ENCODE measurements at regions not wholly inside any gene's neighbourhood (a gene's known extent, or its start where the extent isn't known, plus 50 kb on each side); places are given as distances from the start of the nearest gene placed in this dataset.

GRCh38 chr13:33518452-33518851, 232.9 kb upstream of the STARD13 start:
- DNase-seq (ENCODE audit: low read depth): no peak

GRCh38 chr13:33519561-33520467, 234.3 kb upstream of the STARD13 start:
- no peak for DNase-seq (ENCODE audit: low read depth)

GRCh38 chr13:33520468-33520839, 234.9 kb upstream of the STARD13 start:
- DNase-seq (ENCODE audit: low read depth): no peak

GRCh38 chr13:33524086-33524485, 238.5 kb upstream of the STARD13 start:
- DNase-seq (ENCODE audit: low read depth): no peak

GRCh38 chr13:33525763-33526162, 240.2 kb upstream of the STARD13 start:
- DNase-seq (ENCODE audit: low read depth): no peak

GRCh38 chr13:33526718-33527117, 241.2 kb upstream of the STARD13 start:
- no peak for DNase-seq (ENCODE audit: low read depth)

GRCh38 chr13:33528896-33529295, 243.3 kb upstream of the STARD13 start:
- no peak for DNase-seq (ENCODE audit: low read depth)

- no peak for DNase-seq (ENCODE audit: low read depth)
These were observed 245.9 kb upstream of the STARD13 start for GRCh38 chr13:33531484-33531883.

- DNase-seq (ENCODE audit: low read depth): no peak
These were observed 249.5 kb upstream of the STARD13 start for GRCh38 chr13:33535061-33535460.

GRCh38 chr13:33536601-33537000, 251.0 kb upstream of the STARD13 start:
- DNase-seq (ENCODE audit: low read depth): no peak

GRCh38 chr13:33537026-33537425, 251.5 kb upstream of the STARD13 start:
- no peak for DNase-seq (ENCODE audit: low read depth)

GRCh38 chr13:33537676-33538075, 252.1 kb upstream of the STARD13 start:
- no peak for DNase-seq (ENCODE audit: low read depth)

GRCh38 chr13:33541456-33541855, 255.9 kb upstream of the STARD13 start:
- no peak for DNase-seq (ENCODE audit: low read depth)

- no peak for DNase-seq (ENCODE audit: low read depth)
These were observed 256.4 kb upstream of the STARD13 start for GRCh38 chr13:33541962-33542308.

- peak; percentile 97 for DNase-seq (ENCODE audit: low read depth)
These were observed 256.9 kb upstream of the STARD13 start for GRCh38 chr13:33542309-33543088.

- DNase-seq (ENCODE audit: low read depth): no peak
These were observed 257.5 kb upstream of the STARD13 start for GRCh38 chr13:33543089-33543459.

- no peak for DNase-seq (ENCODE audit: low read depth)
These were observed 258.2 kb upstream of the STARD13 start for GRCh38 chr13:33543631-33544265.

GRCh38 chr13:33544308-33544707, 258.8 kb upstream of the STARD13 start:
- no peak for DNase-seq (ENCODE audit: low read depth)

GRCh38 chr13:33545492-33545891, 259.9 kb upstream of the STARD13 start:
- DNase-seq (ENCODE audit: low read depth): no peak

GRCh38 chr13:33547035-33547434, 261.5 kb upstream of the STARD13 start:
- no peak for DNase-seq (ENCODE audit: low read depth)

- DNase-seq (ENCODE audit: low read depth): no peak
These were observed 262.5 kb upstream of the STARD13 start for GRCh38 chr13:33548069-33548468.

GRCh38 chr13:33550276-33550675, 264.7 kb upstream of the STARD13 start:
- DNase-seq (ENCODE audit: low read depth): no peak

GRCh38 chr13:33550885-33551284, 265.3 kb upstream of the STARD13 start:
- no peak for DNase-seq (ENCODE audit: low read depth)

Measured in T-helper 22 cell (primary cell).